ENCODE measurements at regions not wholly inside any gene's neighbourhood (a gene's known extent, or its start where the extent isn't known, plus 50 kb on each side); places are given as distances from the start of the nearest gene placed in this dataset.
"Not testable (repeated sequence)": the region's sequence is repeated elsewhere in the genome, so short reads cannot be mapped to it uniquely, and the experiment has no call there.

GRCh38 chr14:43370565-43370896 is 1136.6 kb downstream of the FSCB start:
- not testable (repeated sequence) for DNase-seq

GRCh38 chr14:43369710-43370564 is 1137.1 kb downstream of the FSCB start:
- DNase-seq: no peak

- no peak for DNase-seq
These were observed 1144.5 kb downstream of the FSCB start for GRCh38 chr14:43362586-43362985.

GRCh38 chr14:43361751-43362150 is 1145.3 kb downstream of the FSCB start:
- DNase-seq: no peak

- no peak for DNase-seq
These were observed 1146.8 kb downstream of the FSCB start for GRCh38 chr14:43360239-43360638.

- DNase-seq: no peak
These were observed 1147.8 kb downstream of the FSCB start for GRCh38 chr14:43359317-43359716.

GRCh38 chr14:43356979-43357545 is 1150.0 kb downstream of the FSCB start:
- DNase-seq: no peak

GRCh38 chr14:43356382-43356781 is 1150.7 kb downstream of the FSCB start:
- no peak for DNase-seq

GRCh38 chr14:43341921-43342320 is 1165.2 kb downstream of the FSCB start:
- no peak for DNase-seq

- no peak for DNase-seq
These were observed 1168.4 kb downstream of the FSCB start for GRCh38 chr14:43338713-43339112.

- no peak for DNase-seq
These were observed 1170.7 kb downstream of the FSCB start for GRCh38 chr14:43336351-43336750.

- not testable (repeated sequence) for DNase-seq
These were observed 1180.3 kb downstream of the FSCB start for GRCh38 chr14:43326501-43327407.

- DNase-seq: no peak
These were observed 1190.7 kb downstream of the FSCB start for GRCh38 chr14:43316427-43316826.

GRCh38 chr14:43313719-43314118 is 1193.4 kb downstream of the FSCB start:
- no peak for DNase-seq

GRCh38 chr14:43308421-43309110 is 1198.5 kb downstream of the FSCB start:
- no peak for DNase-seq

GRCh38 chr14:43307836-43308235 is 1199.2 kb downstream of the FSCB start:
- no peak for DNase-seq

- DNase-seq: no peak
These were observed 1201.0 kb downstream of the FSCB start for GRCh38 chr14:43306053-43306452.

GRCh38 chr14:43297794-43298193 is 1209.3 kb downstream of the FSCB start:
- no peak for DNase-seq

GRCh38 chr14:43296061-43296460 is 1211.0 kb downstream of the FSCB start:
- not testable (repeated sequence) for DNase-seq

- no peak for DNase-seq
These were observed 1221.5 kb downstream of the FSCB start for GRCh38 chr14:43285575-43285974.

- no peak for DNase-seq
These were observed 1247.0 kb downstream of the FSCB start for GRCh38 chr14:43260056-43260455.

GRCh38 chr14:43258396-43258795 is 1248.7 kb downstream of the FSCB start:
- no peak for DNase-seq

GRCh38 chr14:43256996-43257395 is 1250.1 kb downstream of the FSCB start:
- not testable (repeated sequence) for DNase-seq

Data from CD4-positive, alpha-beta T cell treated with Interleukin-21 for 1 hour (primary cell).